SK-N-SH (cell line): ENCODE measurements at regions not wholly inside any gene's neighbourhood (a gene's known extent, or its start where the extent isn't known, plus 50 kb on each side); places are given as distances from the start of the nearest gene placed in this dataset.

Source experiments
- CTCF ChIA-PET: fragments of 300-600, 350-600 bp; formaldehyde crosslinking; extraction: SDS; loops from one replicate; lab custom pipeline; 2021; lab: Yijun Ruan, JAX
- POLR2A ChIA-PET: fragments of 350-600 bp; sonication (Branson Sonifier 250); formaldehyde crosslinking; extraction: SDS; loops from one replicate; lab custom pipeline; 2020; ENCODE audit warnings: antibody characterized with exemption, inconsistent platforms; lab: Yijun Ruan, JAX
- DNase-seq: peaks from one replicate; pipeline ENCODE4 v3.0.0; 2012
- H2AFZ ChIP-seq: fragments of 200-600 bp; sonication (generic); 2 replicates; pipeline ENCODE4 v1.8.1; 2016; ENCODE audit warnings: antibody characterized with exemption, mild to moderate bottlenecking, low read depth
- H3F3A ChIP-seq: fragments of 200-600 bp; sonication (generic); replicated peaks from 2 replicates; pipeline ENCODE3; 2016; ENCODE audit warnings: antibody characterized with exemption, mild to moderate bottlenecking; ENCODE audit not compliant: insufficient read depth
- H3K27ac ChIP-seq, 2 experiments: fragments of 200-500 bp in 1 of 2; fragments of 200-600 bp in 1 of 2; sonication (Bioruptor generic) in 1 of 2; sonication (generic), shearing (Covaris generic) in 1 of 2; 2 replicates each; pipeline versions ENCODE4 v1.5.1 to v1.6.1; 2014 to 2016; ENCODE audit warnings: low read depth in 2 of 2, inconsistent platforms in 1 of 2, low read length in 1 of 2, mild to moderate bottlenecking in 1 of 2, mixed read lengths in 1 of 2
- H3K27me3 ChIP-seq: fragments of 200-600 bp; sonication (generic), shearing (Covaris generic); 2 replicates; pipeline ENCODE4 v1.6.1; 2016; ENCODE audit warnings: mixed run types; ENCODE audit not compliant: insufficient read depth
- H3K36me3 ChIP-seq, 2 experiments: fragments of 200-500 bp in 1 of 2; fragments of 200-600 bp in 1 of 2; sonication (Bioruptor generic) in 1 of 2; sonication (generic) in 1 of 2; replicated peaks in 1 of 2; 2 replicates each; pipeline versions ENCODE3 to v1.5.1; 2014 to 2016; ENCODE audit warnings: low read length in 1 of 2, mild to moderate bottlenecking in 1 of 2; ENCODE audit not compliant: insufficient read depth in 2 of 2, control insufficient read depth in 1 of 2
- H3K4me1 ChIP-seq, 2 experiments: fragments of 200-500 bp in 1 of 2; fragments of 200-600 bp in 1 of 2; sonication (Bioruptor generic) in 1 of 2; sonication (generic), shearing (Covaris generic) in 1 of 2; 2 replicates each; pipeline versions ENCODE4 v1.5.1 to v1.6.1; 2014 to 2016; ENCODE audit warnings: low read depth in 1 of 2, low read length in 1 of 2, mixed run types in 1 of 2; ENCODE audit not compliant: insufficient read depth in 2 of 2, control insufficient read depth in 1 of 2
- H3K4me2 ChIP-seq: fragments of 200-600 bp; sonication (generic), shearing (Covaris generic); 2 replicates; pipeline ENCODE4 v1.6.1; 2017; ENCODE audit warnings: mixed run types
- H3K4me3 ChIP-seq, 2 experiments: fragments of 200-500 bp in 1 of 2; fragments of 200-600 bp in 1 of 2; sonication (Bioruptor generic) in 1 of 2; sonication (generic), shearing (Covaris generic) in 1 of 2; 2 replicates each; pipeline versions ENCODE4 v1.5.1 to v1.8.1; 2014 to 2016; ENCODE audit warnings: low read depth in 2 of 2, inconsistent platforms in 1 of 2, low read length in 1 of 2, mild to moderate bottlenecking in 1 of 2, mixed read lengths in 1 of 2, moderate library complexity in 1 of 2
- H3K79me2 ChIP-seq: fragments of 200-600 bp; sonication (generic); 2 replicates; pipeline ENCODE4 v1.8.1; 2017; ENCODE audit warnings: mild to moderate bottlenecking; ENCODE audit not compliant: insufficient read depth
- H3K9ac ChIP-seq: fragments of 200-600 bp; sonication (generic); 2 replicates; pipeline ENCODE4 v1.6.1; 2017; ENCODE audit warnings: mixed run types
- H3K9me2 ChIP-seq: fragments of 200-600 bp; sonication (generic); 2 replicates; pipeline ENCODE4 v1.6.1; 2017; ENCODE audit warnings: mixed run types
- H3K9me3 ChIP-seq: fragments of 200-600 bp; sonication (generic); 2 replicates; pipeline ENCODE4 v1.6.1; 2017; ENCODE audit warnings: mixed run types, mild to moderate bottlenecking, moderate library complexity
- H4K20me1 ChIP-seq: fragments of 200-600 bp; sonication (generic); 2 replicates; pipeline ENCODE4 v1.6.1; 2017; ENCODE audit warnings: mild to moderate bottlenecking, mixed run types; ENCODE audit not compliant: insufficient read depth
- CHD2 ChIP-seq: fragments of 150-350 bp; IDR thresholded peaks from 2 replicates; pipeline ENCODE4 v1.6.1; 2018; ENCODE audit warnings: low read length; ENCODE audit not compliant: partially characterized antibody
- EP300 ChIP-seq, 2 experiments: IDR thresholded peaks; 2 replicates each; pipeline versions ENCODE4 v1.4.0 to v1.6.1; 2012; ENCODE audit warnings: borderline replicate concordance in 1 of 2, low read depth in 1 of 2, low read length in 1 of 2
- FOXJ3 ChIP-seq: sonication (generic); formaldehyde crosslinking; IDR thresholded peaks from 2 replicates; pipeline ENCODE4 v1.5.1; 2020; ENCODE audit warnings: mild to moderate bottlenecking, missing genetic modification reagents
- FOXM1 ChIP-seq: IDR thresholded peaks from 2 replicates; pipeline ENCODE4 v1.4.0; 2012; ENCODE audit warnings: low read depth, mild to moderate bottlenecking
- GABPA ChIP-seq: IDR thresholded peaks from 2 replicates; pipeline ENCODE4 v1.4.0; 2012; ENCODE audit warnings: low read depth, mild to moderate bottlenecking
- GATA2 ChIP-seq: sonication (generic); formaldehyde crosslinking; IDR thresholded peaks from 2 replicates; pipeline ENCODE4 v1.5.0; 2020; ENCODE audit warnings: mild to moderate bottlenecking, missing genetic modification reagents
- JUND ChIP-seq: IDR thresholded peaks from 2 replicates; pipeline ENCODE4 v1.4.0; 2012
- MEF2A ChIP-seq: IDR thresholded peaks from 2 replicates; pipeline ENCODE4 v1.4.0; 2012; ENCODE audit warnings: low read depth, borderline replicate concordance
- MXI1 ChIP-seq: IDR thresholded peaks from 2 replicates; pipeline ENCODE4 v1.6.1; 2012; ENCODE audit warnings: mild to moderate bottlenecking, low read depth, low read length, improper control_type of control experiment
- NFIC ChIP-seq: IDR thresholded peaks from 2 replicates; pipeline ENCODE4 v1.4.0; 2012; ENCODE audit warnings: borderline replicate concordance
- NRF1 ChIP-seq: IDR thresholded peaks from 2 replicates; pipeline ENCODE4 v1.6.1; 2012; ENCODE audit warnings: low read depth, mild to moderate bottlenecking, low read length
- POLR2AphosphoS5 ChIP-seq: IDR thresholded peaks from 2 replicates; pipeline ENCODE4 v1.6.1; 2012; ENCODE audit warnings: low read depth, low read length
- RAD21 ChIP-seq: IDR thresholded peaks from 2 replicates; pipeline ENCODE4 v1.6.1; 2012; ENCODE audit warnings: mild to moderate bottlenecking, low read length
- RFX5 ChIP-seq: IDR thresholded peaks from 2 replicates; pipeline ENCODE4 v1.6.1; 2012; ENCODE audit warnings: mild to moderate bottlenecking, improper control_type of control experiment, low read length
- RXRA ChIP-seq: IDR thresholded peaks from 2 replicates; pipeline ENCODE4 v1.4.0; 2012; ENCODE audit warnings: low read depth, mild to moderate bottlenecking, borderline replicate concordance
- SIN3A ChIP-seq: IDR thresholded peaks from 2 replicates; pipeline ENCODE4 v1.6.1; 2012; ENCODE audit warnings: low read depth, mild to moderate bottlenecking, low read length, moderate library complexity, borderline replicate concordance
- SMC3 ChIP-seq: IDR thresholded peaks from 2 replicates; pipeline ENCODE4 v1.6.1; 2012; ENCODE audit warnings: low read depth, low read length, improper control_type of control experiment
- TAF1 ChIP-seq: IDR thresholded peaks from 2 replicates; pipeline ENCODE4 v1.6.1; 2012; ENCODE audit warnings: low read depth, mild to moderate bottlenecking, low read length, moderate library complexity, borderline replicate concordance
- TEAD4 ChIP-seq: IDR thresholded peaks from 2 replicates; pipeline ENCODE4 v1.4.0; 2012; ENCODE audit warnings: mild to moderate bottlenecking, borderline replicate concordance; ENCODE audit not compliant: insufficient read depth
- YY1 ChIP-seq: IDR thresholded peaks from 2 replicates; pipeline ENCODE4 v1.4.0; 2012; ENCODE audit warnings: low read depth, mild to moderate bottlenecking
- WGBS: methylation state at CpG from one replicate; pipeline ENCODE4 v1.1.6; 2017; ENCODE audit warnings: low lambda C conversion rate; 5-methylcytosine and 5-hydroxymethylcytosine counted together
- TF ChIP-seq, protein P1 (sequence below): fragments of 150-350 bp; IDR thresholded peaks from 2 replicates; pipeline ENCODE4 v1.6.1; 2016; ENCODE audit warnings: mild to moderate bottlenecking, low read depth, low read length
- TF ChIP-seq, protein P2 (sequence below): IDR thresholded peaks from 2 replicates; pipeline ENCODE4; 2012
- TF ChIP-seq, protein P3 (sequence below): IDR thresholded peaks from 2 replicates; pipeline ENCODE4 v1.4.0; 2012; ENCODE audit warnings: low read depth, borderline replicate concordance
- TF ChIP-seq, protein P4 (sequence below): fragments of 200-600 bp; sonication (generic); IDR thresholded peaks from 2 replicates; pipeline ENCODE4 v1.6.1; 2017; ENCODE audit warnings: antibody characterized with exemption, mild to moderate bottlenecking, moderate library complexity
- TF ChIP-seq, protein P5 (sequence below): IDR thresholded peaks from 2 replicates; pipeline ENCODE4 v1.4.0; 2012; ENCODE audit warnings: low read depth

DNA sequence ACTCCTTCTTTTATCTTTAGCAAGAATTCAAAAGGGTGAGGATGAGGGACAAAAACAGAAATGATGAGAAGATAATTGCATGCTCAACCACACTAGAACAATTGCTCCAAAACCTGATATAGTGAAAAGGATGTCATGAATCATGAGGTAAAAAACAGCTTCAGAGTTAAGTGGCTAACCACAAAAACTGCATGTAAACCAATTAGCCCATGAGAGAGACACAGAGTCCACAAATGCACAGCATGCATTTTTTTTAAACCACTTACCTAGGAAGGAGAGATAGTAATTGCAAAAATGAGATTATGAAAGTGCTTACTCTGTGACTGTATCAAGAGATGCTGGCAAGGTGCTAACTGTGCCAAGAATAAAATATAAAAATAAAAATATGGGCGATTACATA, 132.9 kb downstream of the MBL2 start:
- Histone ChIP-seq H3K36me3 (no peaks in the 10 kb centered on the region), H3K27me3 (no peaks in the 10 kb centered on the region), H3K9ac (no peak overlapping the region), H3K79me2 (no peaks in the 10 kb centered on the region), H3F3A (peaks cover 9% of the 10 kb centered on the region), H3K9me2 (no peaks in the 10 kb centered on the region), H3K9me3 (no peaks in the 10 kb centered on the region), H3K4me2 (no peak overlapping the region), H3K27ac (peak overlapping the region in 1 of 2 experiments; percentile 97; a peak in 2 of 4 replicates), H4K20me1 (no peaks in the 10 kb centered on the region), H2AFZ (no peak overlapping the region), H3K4me3 (no peak overlapping the region; a peak in 1 of 4 replicates), H3K4me1 (peaks cover 0 to 7% of the 10 kb centered on the region in 2 experiments; a peak in 2 of 4 replicates)
- DNase-seq: peak; percentile 17
- 6% methylated on average over 1 of the region's 1 CpG for WGBS
- ChIA-PET CTCF (interaction anchor here (1.2 to 1.5 kb wide), 2 partner anchors 140 to 332 kb away, joined by 4 to 6 read pairs; no protein-coding TSS in a partner anchor), POLR2A (no interaction called here)
- TF ChIP-seq GABPA (no peak), RFX5 (no peak), NRF1 (no peak), SMC3 (no peak), EP300 (IDR thresholded peaks at IDR 0.05; ENCODE audit: borderline replicate concordance in 1 of 2, low read depth in 1 of 2, low read length in 1 of 2) (peak; percentile 43 to 86; a peak in 3 of 4 replicates), CHD2 (peak; percentile 61), TEAD4 (0 out of 2 replicates have a peak, but pooled peaks have one; percentile 16), RXRA (no peak), POLR2AphosphoS5 (no peak; the same call in 1 of the 2 replicates), FOXJ3 (CRISPR knock-in tag) (no peak), JUND (0 out of 2 replicates have a peak, but pooled peaks have one; percentile 8), YY1 (no peak), FOXM1 (no peak), MEF2A (no peak), NFIC (0 out of 2 replicates have a peak, but pooled peaks have one; percentile 14), GATA2 (CRISPR knock-in tag) (peak; percentile 70), SIN3A (no peak), RAD21 (peak; percentile 28), MXI1 (no peak), TAF1 (no peak)
- TF ChIP-seq, protein P1, sequence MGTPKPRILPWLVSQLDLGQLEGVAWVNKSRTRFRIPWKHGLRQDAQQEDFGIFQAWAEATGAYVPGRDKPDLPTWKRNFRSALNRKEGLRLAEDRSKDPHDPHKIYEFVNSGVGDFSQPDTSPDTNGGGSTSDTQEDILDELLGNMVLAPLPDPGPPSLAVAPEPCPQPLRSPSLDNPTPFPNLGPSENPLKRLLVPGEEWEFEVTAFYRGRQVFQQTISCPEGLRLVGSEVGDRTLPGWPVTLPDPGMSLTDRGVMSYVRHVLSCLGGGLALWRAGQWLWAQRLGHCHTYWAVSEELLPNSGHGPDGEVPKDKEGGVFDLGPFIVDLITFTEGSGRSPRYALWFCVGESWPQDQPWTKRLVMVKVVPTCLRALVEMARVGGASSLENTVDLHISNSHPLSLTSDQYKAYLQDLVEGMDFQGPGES: no peak
- TF ChIP-seq, protein P2, sequence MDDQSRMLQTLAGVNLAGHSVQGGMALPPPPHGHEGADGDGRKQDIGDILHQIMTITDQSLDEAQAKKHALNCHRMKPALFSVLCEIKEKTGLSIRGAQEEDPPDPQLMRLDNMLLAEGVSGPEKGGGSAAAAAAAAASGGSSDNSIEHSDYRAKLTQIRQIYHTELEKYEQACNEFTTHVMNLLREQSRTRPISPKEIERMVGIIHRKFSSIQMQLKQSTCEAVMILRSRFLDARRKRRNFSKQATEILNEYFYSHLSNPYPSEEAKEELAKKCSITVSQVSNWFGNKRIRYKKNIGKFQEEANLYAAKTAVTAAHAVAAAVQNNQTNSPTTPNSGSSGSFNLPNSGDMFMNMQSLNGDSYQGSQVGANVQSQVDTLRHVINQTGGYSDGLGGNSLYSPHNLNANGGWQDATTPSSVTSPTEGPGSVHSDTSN: peak; percentile 16; the same call in 1 of the 2 replicates
- TF ChIP-seq, protein P3, sequence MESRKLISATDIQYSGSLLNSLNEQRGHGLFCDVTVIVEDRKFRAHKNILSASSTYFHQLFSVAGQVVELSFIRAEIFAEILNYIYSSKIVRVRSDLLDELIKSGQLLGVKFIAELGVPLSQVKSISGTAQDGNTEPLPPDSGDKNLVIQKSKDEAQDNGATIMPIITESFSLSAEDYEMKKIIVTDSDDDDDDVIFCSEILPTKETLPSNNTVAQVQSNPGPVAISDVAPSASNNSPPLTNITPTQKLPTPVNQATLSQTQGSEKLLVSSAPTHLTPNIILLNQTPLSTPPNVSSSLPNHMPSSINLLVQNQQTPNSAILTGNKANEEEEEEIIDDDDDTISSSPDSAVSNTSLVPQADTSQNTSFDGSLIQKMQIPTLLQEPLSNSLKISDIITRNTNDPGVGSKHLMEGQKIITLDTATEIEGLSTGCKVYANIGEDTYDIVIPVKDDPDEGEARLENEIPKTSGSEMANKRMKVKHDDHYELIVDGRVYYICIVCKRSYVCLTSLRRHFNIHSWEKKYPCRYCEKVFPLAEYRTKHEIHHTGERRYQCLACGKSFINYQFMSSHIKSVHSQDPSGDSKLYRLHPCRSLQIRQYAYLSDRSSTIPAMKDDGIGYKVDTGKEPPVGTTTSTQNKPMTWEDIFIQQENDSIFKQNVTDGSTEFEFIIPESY: no peak
- TF ChIP-seq, protein P4, sequence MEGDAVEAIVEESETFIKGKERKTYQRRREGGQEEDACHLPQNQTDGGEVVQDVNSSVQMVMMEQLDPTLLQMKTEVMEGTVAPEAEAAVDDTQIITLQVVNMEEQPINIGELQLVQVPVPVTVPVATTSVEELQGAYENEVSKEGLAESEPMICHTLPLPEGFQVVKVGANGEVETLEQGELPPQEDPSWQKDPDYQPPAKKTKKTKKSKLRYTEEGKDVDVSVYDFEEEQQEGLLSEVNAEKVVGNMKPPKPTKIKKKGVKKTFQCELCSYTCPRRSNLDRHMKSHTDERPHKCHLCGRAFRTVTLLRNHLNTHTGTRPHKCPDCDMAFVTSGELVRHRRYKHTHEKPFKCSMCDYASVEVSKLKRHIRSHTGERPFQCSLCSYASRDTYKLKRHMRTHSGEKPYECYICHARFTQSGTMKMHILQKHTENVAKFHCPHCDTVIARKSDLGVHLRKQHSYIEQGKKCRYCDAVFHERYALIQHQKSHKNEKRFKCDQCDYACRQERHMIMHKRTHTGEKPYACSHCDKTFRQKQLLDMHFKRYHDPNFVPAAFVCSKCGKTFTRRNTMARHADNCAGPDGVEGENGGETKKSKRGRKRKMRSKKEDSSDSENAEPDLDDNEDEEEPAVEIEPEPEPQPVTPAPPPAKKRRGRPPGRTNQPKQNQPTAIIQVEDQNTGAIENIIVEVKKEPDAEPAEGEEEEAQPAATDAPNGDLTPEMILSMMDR: no peak
- TF ChIP-seq, protein P5, sequence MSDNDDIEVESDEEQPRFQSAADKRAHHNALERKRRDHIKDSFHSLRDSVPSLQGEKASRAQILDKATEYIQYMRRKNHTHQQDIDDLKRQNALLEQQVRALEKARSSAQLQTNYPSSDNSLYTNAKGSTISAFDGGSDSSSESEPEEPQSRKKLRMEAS: no peak
